Transverse colon (tissue), 4 donors: ENCODE measurements at regions not wholly inside any gene's neighbourhood (a gene's known extent, or its start where the extent isn't known, plus 50 kb on each side); places are given as distances from the start of the nearest gene placed in this dataset.

Experiments
- DNase-seq: peaks from one replicate; pipeline ENCODE4 v3.0.0-alpha.2; 2019
- H3K27ac ChIP-seq, 4 donors: fragments of 200-600 bp; sonication (generic); 2 replicates each; pipeline ENCODE4 v1.5.1; 2016 to 2018; ENCODE audit warnings: inconsistent platforms in 4 of 4
- H3K27me3 ChIP-seq: fragments of 200-600 bp; sonication (generic); 2 replicates; pipeline ENCODE4 v1.5.1; 2017; ENCODE audit warnings: inconsistent platforms
- H3K36me3 ChIP-seq, 4 donors: fragments of 200-600 bp; sonication (generic); 2 replicates each; pipeline ENCODE4 v1.5.1; 2017 to 2019; ENCODE audit warnings: inconsistent platforms in 4 of 4
- H3K4me1 ChIP-seq, 4 donors: fragments of 200-600 bp; sonication (generic); 2 replicates each; pipeline ENCODE4 v1.5.1; 2017 to 2020; ENCODE audit warnings: inconsistent platforms in 4 of 4
- H3K4me3 ChIP-seq, 4 donors: fragments of 200-600 bp; sonication (generic); 1 replicate in 1 of 4; 2 replicates in 3 of 4; pipeline versions ENCODE4 v1.5.1 to v1.6.1; 2017 to 2019; ENCODE audit warnings: inconsistent platforms in 4 of 4
- H3K9me3 ChIP-seq, 2 donors: fragments of 200-600 bp; sonication (generic); 2 replicates each; pipeline ENCODE4 v1.5.1; 2017 to 2019; ENCODE audit warnings: inconsistent platforms in 2 of 2
- EP300 ChIP-seq: sonication (generic); formaldehyde crosslinking; IDR thresholded peaks from one replicate; pipeline ENCODE4 v1.6.1; 2017; ENCODE audit warnings: antibody characterized with exemption, low read depth
- POLR2A ChIP-seq: fragments of 450-650 bp; IDR thresholded peaks from one replicate; pipeline ENCODE4 v1.6.1; 2016; ENCODE audit warnings: antibody characterized with exemption, mild to moderate bottlenecking, moderate library complexity
- POLR2AphosphoS5 ChIP-seq, 3 donors: sonication (generic); formaldehyde crosslinking; IDR thresholded peaks; one replicate each; pipeline ENCODE4 v1.6.1; 2016; ENCODE audit warnings: antibody characterized with exemption in 3 of 3
- WGBS, 2 donors: methylation state at CpG; one replicate each; pipeline ENCODE4 v1.1.5; 2018; ENCODE audit warnings: low coverage in 1 of 2; 5-methylcytosine and 5-hydroxymethylcytosine counted together
- in situ Hi-C, 4 donors: fragments of 200-750 bp; cut with MboI; loops; one replicate each; pipeline versions ENCODE4 v1.15.0 to v1.15.1; 2017; ENCODE audit warnings: low sequenced_read_pairs in 3 of 4, low pct_ligation_motif_present in 1 of 4, low pct_unique_long_range_greater_than_20kb in 1 of 4
- intact Hi-C: fragments of 100-400 bp; cut with DNase I; formaldehyde crosslinking; loops from one replicate; pipeline ENCODE4 v1.15.1; 2023; ENCODE audit warnings: low total_unique reads
- TF ChIP-seq, protein P1 (sequence below), 5 experiments: fragments of 200-600 bp in 3 of 5; fragments of 450-650 bp in 2 of 5; sonication (generic) in 3 of 5; IDR thresholded peaks; 1 replicate in 2 of 5; 2 replicates in 3 of 5; pipeline ENCODE4 v1.5.1; 2016 to 2017; ENCODE audit warnings: antibody characterized with exemption in 5 of 5, inconsistent platforms in 3 of 5, mild to moderate bottlenecking in 2 of 5, moderate library complexity in 1 of 5

GRCh38 chr1:218633238-218633988 is 288.3 kb downstream of the TGFB2 start:
- Histone ChIP-seq H3K4me1 (no peaks in the 10 kb centered on the region), H3K4me3 (no peak overlapping the region), H3K36me3 (no peaks in the 10 kb centered on the region), H3K27ac (no peak overlapping the region), H3K27me3 (no peaks in the 10 kb centered on the region), H3K9me3 (peaks cover 0 to 3% of the 10 kb centered on the region in 2 donors)
- intact Hi-C loops (no loop called here), in situ Hi-C loops (no loop called here)
- DNase-seq: no peak
- TF ChIP-seq EP300 (no peak), POLR2AphosphoS5 (IDR thresholded peaks at IDR 0.05) (no peak), POLR2A (no peak)
- TF ChIP-seq, protein P1, sequence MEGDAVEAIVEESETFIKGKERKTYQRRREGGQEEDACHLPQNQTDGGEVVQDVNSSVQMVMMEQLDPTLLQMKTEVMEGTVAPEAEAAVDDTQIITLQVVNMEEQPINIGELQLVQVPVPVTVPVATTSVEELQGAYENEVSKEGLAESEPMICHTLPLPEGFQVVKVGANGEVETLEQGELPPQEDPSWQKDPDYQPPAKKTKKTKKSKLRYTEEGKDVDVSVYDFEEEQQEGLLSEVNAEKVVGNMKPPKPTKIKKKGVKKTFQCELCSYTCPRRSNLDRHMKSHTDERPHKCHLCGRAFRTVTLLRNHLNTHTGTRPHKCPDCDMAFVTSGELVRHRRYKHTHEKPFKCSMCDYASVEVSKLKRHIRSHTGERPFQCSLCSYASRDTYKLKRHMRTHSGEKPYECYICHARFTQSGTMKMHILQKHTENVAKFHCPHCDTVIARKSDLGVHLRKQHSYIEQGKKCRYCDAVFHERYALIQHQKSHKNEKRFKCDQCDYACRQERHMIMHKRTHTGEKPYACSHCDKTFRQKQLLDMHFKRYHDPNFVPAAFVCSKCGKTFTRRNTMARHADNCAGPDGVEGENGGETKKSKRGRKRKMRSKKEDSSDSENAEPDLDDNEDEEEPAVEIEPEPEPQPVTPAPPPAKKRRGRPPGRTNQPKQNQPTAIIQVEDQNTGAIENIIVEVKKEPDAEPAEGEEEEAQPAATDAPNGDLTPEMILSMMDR (IDR thresholded peaks at IDR 0.05): no peak
- WGBS, 2 donors: 74% methylated on average over 9 of the region's 9 CpGs; no CpG with 5 or more reads in 1 of the 2 donors

- WGBS, 2 donors: 75 to 78% methylated on average over 3 to 4 of the region's 4 CpGs
- Histone ChIP-seq H3K4me3 (no peak overlapping the region), H3K27me3 (no peaks in the 10 kb centered on the region), H3K4me1 (no peaks in the 10 kb centered on the region), H3K36me3 (no peaks in the 10 kb centered on the region), H3K27ac (no peak overlapping the region), H3K9me3 (no peaks in the 10 kb centered on the region)
- in situ Hi-C loops (no loop called here), intact Hi-C loops (no loop called here)
- TF ChIP-seq POLR2A: no peak
- TF ChIP-seq EP300: no peak
- TF ChIP-seq, protein P1 (IDR thresholded peaks at IDR 0.05): no peak
- TF ChIP-seq POLR2AphosphoS5 (IDR thresholded peaks at IDR 0.05): no peak
- no peak for DNase-seq
Measured at GRCh38 chr1:218634212-218634611, 289.1 kb downstream of the TGFB2 start.

- intact Hi-C loops (no loop called here), in situ Hi-C loops (no loop called here)
- Histone ChIP-seq H3K4me1 (no peaks in the 10 kb centered on the region), H3K36me3 (no peaks in the 10 kb centered on the region), H3K27ac (no peak overlapping the region), H3K4me3 (no peak overlapping the region), H3K9me3 (no peaks in the 10 kb centered on the region), H3K27me3 (no peaks in the 10 kb centered on the region)
- DNase-seq: no peak
- 45% methylated on average over 1 of the region's 1 CpG; no CpG with 5 or more reads in 1 of the 2 donors for WGBS, 2 donors
- TF ChIP-seq EP300: no peak
- TF ChIP-seq POLR2AphosphoS5 (IDR thresholded peaks at IDR 0.05): no peak
Measured at GRCh38 chr1:218636548-218636947, 291.4 kb downstream of the TGFB2 start.

DNA sequence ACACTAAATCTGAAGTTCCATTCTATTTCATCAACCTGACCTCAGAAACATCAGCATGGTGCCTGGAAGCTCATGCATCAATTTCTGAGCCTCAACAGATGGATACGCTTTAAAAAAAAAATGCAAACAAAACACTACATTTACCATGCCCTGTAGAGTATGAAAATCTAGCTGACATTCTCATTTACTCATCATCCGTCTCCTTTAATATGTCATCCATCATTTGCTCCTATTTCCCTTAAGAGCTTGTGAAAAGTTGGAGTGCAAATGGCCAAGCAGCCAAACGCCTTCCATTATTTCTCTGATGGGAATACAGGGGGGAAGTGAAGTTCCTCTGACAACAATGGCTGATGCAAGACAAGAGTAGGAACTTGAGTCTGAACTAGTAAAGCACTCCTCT is 295.0 kb downstream of the TGFB2 start:
- intact Hi-C loops (no loop called here), in situ Hi-C loops (no loop called here)
- Histone ChIP-seq H3K4me1 (no peaks in the 10 kb centered on the region), H3K9me3 (no peaks in the 10 kb centered on the region), H3K27ac (no peak overlapping the region), H3K36me3 (no peaks in the 10 kb centered on the region), H3K4me3 (no peak overlapping the region), H3K27me3 (no peaks in the 10 kb centered on the region)
- WGBS, 2 donors: 73 to 76% methylated on average over 3 of the region's 3 CpGs
- TF ChIP-seq, protein P1 (IDR thresholded peaks at IDR 0.05): no peak
- no peak for TF ChIP-seq EP300
- TF ChIP-seq POLR2AphosphoS5 (IDR thresholded peaks at IDR 0.05): no peak
- TF ChIP-seq POLR2A: no peak
- no peak for DNase-seq
